ENCODE measurements at regions not wholly inside any gene's neighbourhood (a gene's known extent, or its start where the extent isn't known, plus 50 kb on each side); places are given as distances from the start of the nearest gene placed in this dataset.

DNA sequence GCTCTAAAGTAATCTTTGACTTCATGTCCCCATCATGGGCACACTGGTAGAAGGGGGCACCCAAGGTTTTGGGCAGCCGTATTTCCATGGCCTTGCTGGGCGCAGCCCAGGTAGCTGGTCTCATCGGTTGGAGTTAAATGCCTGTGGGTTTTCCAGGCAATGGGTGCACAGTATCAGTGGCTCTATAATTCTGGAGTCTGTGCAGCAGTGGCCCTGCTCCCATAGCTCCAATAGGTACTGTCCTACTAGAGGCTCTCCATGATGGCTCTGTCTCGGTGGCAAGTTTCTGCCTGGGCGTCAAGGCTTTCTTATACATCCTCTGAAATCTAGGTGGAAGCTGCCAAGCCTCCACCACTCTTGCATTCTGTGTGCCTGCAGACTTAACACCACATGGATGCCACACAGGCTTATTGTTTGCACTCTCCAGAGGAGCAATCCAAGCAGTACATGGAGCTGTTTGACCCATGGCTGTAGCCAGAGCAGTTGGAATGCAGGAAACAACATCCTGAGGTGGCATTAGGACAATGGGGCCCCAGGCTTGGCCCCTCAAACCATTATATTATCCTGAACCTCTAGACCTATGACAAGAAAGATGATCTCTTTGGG is 60.5 kb upstream of the UGT8 start:
- DNase-seq (ENCODE audit: low spot score) = no peak

DNA sequence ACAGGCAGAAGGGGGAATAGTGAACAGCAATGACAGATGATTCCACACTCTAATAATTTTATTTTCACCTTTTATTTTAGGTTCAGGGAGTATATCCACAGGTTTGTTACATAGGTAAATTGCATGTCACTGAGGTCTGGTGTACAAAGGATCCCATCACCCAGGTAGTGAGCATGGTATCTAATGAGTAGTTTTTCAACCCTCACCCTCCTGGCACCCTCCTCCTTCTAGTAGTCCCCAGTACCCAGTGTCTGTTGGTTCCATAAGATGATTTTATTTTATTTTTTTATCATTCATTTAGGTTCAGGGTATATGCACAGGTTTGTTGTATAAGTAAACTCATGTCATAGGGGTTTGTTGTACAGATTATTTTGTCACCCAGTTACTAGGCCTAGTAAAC is 58.6 kb upstream of the UGT8 start:
- DNase-seq (ENCODE audit: low spot score) = no peak

DNA sequence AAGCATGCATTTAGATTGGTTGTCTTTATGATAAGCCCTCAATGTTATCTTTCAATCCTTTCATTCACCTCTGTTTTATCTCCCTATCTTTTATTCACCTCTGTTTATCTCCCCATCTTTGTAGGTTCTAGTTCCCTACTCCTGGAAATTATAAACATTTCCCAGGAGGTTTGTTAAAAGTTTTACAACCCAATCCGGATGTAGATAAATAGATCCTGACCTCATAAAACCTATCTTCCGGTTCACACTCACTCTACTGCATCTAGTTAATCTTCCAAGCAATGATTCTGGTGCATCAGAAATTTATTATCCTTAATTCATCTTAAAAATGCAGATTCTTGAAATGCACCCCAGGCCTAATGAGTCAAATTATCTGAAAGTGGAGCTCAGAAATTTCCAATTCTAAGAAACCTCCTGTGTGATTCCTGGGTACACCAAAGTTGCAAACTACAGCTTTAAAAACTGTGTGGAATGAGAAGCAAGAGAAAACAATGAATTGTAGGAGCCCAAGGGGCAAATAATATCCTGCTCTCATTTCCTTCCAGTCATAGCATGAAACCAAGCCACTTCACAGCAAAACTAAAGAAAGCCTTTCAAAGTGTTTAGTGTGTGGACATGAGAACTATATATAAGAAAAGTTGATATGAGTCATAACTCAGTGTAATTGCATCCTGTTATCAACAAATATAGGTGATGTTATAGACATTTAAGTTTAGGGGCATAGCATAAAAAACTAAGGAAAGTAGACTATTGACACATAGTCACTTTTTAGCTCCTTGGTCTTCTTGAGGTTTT is 51.1 kb upstream of the UGT8 start:
- DNase-seq (ENCODE audit: low spot score) = no peak

Measured in D341Med (cell line).